IgD-negative memory B cell (primary cell): ENCODE measurements at regions not wholly inside any gene's neighbourhood (a gene's known extent, or its start where the extent isn't known, plus 50 kb on each side); places are given as distances from the start of the nearest gene placed in this dataset.
"Not testable (repeated sequence)": the region's sequence is repeated elsewhere in the genome, so short reads cannot be mapped to it uniquely, and the experiment has no call there.

Experiments
- H3K27ac Mint-ChIP-seq, 3 donors: one replicate each; pipeline ENCODE4 v1.8.0; 2020 to 2022; ENCODE audit warnings: mild to moderate bottlenecking in 3 of 3, mixed read lengths in 3 of 3, moderate library complexity in 1 of 3
- H3K27me3 Mint-ChIP-seq: one replicate; pipeline ENCODE4 v1.8.0; 2021; ENCODE audit warnings: mixed read lengths
- H3K36me3 Mint-ChIP-seq: one replicate; pipeline ENCODE4 v1.8.0; 2020; ENCODE audit warnings: mild to moderate bottlenecking, mixed read lengths
- H3K4me1 Mint-ChIP-seq, 3 donors: one replicate each; pipeline ENCODE4 v1.8.0; 2020 to 2022; ENCODE audit warnings: mixed read lengths in 3 of 3, mild to moderate bottlenecking in 1 of 3
- H3K4me3 Mint-ChIP-seq, 4 donors: one replicate each; pipeline ENCODE4 v1.8.0; 2020 to 2022; ENCODE audit warnings: mild to moderate bottlenecking in 4 of 4, mixed read lengths in 4 of 4, moderate library complexity in 3 of 4
- H3K9me3 Mint-ChIP-seq, 3 donors: one replicate each; pipeline ENCODE4 v1.8.0; 2020 to 2021; ENCODE audit warnings: mixed read lengths in 3 of 3, mild to moderate bottlenecking in 1 of 3

- Mint-ChIP-seq H3K9me3 (peaks cover 4 to 8% (median 5%) of the 10 kb centered on the region in 3 donors), H3K27me3 (no peaks in the 10 kb centered on the region), H3K36me3 (no peaks in the 10 kb centered on the region), H3K4me1 (no peaks in the 10 kb centered on the region), H3K4me3 (no peak overlapping the region), H3K27ac (no peak overlapping the region)
Observed at GRCh38 chr3:65128346-65128745, 440.5 kb upstream of the ADAMTS9 start.

DNA sequence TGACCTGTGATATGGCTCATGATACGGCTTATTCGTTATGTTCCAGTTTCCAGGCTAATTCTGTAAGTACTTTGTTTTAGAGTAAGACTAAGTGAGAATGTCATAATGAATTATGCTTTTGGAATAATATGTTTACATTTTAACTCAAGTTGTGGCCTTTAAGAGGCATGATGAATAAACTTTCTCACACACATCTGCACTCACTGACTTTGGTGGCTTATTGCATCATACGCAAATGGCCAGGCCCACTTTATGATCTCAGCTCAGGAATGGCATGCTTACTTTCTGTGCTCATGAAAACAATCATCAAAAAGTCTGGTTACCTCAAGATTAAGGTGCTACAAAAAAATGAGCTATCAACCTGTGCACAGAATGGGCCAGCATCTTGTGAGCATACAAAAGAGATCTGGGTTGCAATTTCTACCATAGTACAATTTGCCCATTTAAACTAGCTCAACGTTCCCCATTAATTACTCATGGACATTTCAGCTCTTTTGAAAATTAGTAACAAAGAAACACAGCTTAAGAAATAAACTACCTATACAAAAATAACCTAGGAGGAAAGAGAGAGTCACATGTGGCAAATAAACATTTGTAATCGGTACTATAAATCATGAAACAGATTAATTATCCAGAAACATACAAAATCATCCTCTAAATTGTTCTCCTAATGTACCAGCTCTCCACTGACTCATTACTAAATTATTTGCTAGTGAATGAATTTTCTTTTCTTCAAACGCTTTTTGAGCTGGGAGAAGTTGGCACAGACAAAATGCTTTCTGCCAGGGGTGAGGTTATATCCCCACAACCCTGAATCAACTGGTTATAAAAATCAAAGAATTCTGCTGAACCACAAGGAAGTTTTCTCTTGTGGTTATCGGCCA, 439.0 kb upstream of the ADAMTS9 start:
- peaks cover 4 to 10% (median 8%) of the 10 kb centered on the region in 3 donors for H3K9me3 Mint-ChIP-seq
- no peaks in the 10 kb centered on the region for H3K4me1 Mint-ChIP-seq
- no peaks in the 10 kb centered on the region for H3K36me3 Mint-ChIP-seq
- no peak overlapping the region for H3K4me3 Mint-ChIP-seq
- H3K27me3 Mint-ChIP-seq, result no peaks in the 10 kb centered on the region
- H3K27ac Mint-ChIP-seq, result no peak overlapping the region

DNA sequence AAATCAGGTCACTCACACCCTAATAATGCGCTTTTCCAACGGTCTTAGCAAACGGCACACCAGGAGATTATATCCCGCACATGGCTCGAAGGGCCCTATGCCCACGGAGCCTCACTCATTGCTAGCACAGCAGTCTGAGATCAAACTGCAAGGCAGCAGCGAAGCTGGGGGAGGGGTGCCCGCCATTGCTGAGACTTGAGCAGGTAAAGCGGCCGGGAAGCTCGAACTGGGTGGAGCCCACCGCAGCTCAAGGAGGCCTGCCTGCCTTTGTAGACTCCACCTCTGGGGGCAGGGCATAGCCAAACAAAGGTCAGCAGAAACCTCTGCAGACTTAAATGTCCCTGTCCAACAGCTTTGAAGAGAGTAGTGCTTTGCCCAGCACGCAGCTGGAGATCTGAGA, 432.4 kb upstream of the ADAMTS9 start:
- H3K36me3 Mint-ChIP-seq, H3K4me1 Mint-ChIP-seq, H3K27me3 Mint-ChIP-seq, H3K4me3 Mint-ChIP-seq, H3K27ac Mint-ChIP-seq: not testable (repeated sequence)
- peaks cover 0 to 15% (median 10%) of the 10 kb centered on the region in 3 donors for H3K9me3 Mint-ChIP-seq

DNA sequence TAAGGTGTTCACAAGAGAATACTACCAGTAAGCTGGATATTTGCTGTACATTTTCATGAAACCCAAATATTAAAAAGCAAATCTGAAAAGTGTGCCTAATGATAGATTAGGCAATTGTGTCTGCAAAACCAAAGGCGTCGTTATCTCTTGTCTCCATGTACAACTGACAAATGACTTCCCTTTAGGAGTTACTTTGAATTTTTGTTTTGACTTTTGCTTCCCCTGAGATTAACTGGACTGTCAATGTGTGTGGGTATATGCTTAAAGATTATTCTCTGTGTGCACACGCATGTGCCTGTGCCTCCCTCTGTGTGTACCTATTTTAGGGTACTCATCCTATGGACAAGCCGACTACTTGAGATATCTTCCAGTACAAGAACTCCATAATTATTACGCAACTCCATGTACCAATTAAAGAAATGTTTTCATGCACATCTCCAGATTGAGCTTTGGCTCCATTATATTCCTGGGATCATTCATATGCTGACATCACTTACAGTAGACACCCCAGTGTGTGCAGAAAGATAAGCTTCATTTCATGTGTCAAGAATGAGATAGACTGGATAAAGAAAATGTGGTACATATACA, 431.2 kb upstream of the ADAMTS9 start:
- no peaks in the 10 kb centered on the region for H3K27me3 Mint-ChIP-seq
- H3K36me3 Mint-ChIP-seq, result peaks cover 2% of the 10 kb centered on the region
- peaks cover 3 to 16% (median 10%) of the 10 kb centered on the region in 3 donors for H3K9me3 Mint-ChIP-seq
- no peak overlapping the region for H3K4me3 Mint-ChIP-seq
- no peak overlapping the region for H3K27ac Mint-ChIP-seq
- no peaks in the 10 kb centered on the region for H3K4me1 Mint-ChIP-seq

DNA sequence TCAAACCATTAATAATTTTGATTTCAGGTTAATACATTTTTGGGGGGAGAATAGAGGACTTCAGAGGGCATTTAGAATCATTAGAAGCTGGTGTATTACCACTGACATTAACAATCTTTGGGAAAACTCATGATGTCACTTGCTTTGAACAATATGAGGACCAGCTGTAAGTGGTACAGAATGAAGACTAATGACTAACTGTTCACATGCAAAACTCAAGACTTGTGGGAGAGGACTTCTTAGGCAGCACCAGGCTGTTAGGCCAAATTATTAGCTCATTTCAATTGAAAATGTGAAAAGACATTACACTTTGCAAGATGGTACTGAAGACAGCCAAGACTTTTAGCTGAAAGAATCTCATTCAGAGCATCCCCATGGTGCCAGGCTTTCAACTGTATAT, 426.2 kb upstream of the ADAMTS9 start:
- Mint-ChIP-seq H3K27ac (no peak overlapping the region), H3K9me3 (peaks cover 6 to 14% (median 8%) of the 10 kb centered on the region in 3 donors), H3K4me1 (no peaks in the 10 kb centered on the region), H3K4me3 (no peak overlapping the region), H3K27me3 (no peaks in the 10 kb centered on the region), H3K36me3 (peaks cover 2% of the 10 kb centered on the region)

DNA sequence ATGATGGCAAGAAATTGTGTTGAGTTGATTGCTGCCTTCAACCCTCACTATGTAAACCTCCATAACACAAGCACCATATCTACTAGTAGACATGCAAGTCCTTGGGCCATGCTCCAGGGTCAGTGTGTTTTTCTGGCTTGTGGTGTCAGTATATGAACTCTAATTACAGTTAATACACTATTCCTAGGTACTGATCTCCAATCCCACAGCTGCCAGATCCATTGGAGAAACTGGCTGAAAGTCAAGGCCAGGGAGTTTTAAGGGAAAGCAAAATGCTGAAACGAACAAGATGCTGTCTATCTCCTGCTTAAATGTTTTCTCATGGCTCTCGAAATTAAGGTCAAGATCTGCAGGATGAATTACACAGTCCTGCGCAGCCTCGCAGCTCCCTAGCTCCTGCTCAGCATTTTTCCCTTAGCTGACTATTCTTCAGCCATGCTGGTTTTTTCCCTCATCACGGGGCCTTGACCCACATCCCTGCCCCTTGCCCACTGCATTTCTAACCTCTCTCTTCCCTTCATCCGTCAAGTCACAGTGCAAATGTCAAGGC, 425.0 kb upstream of the ADAMTS9 start:
- Mint-ChIP-seq H3K9me3 (peaks cover 4 to 13% (median 11%) of the 10 kb centered on the region in 3 donors), H3K27me3 (no peaks in the 10 kb centered on the region), H3K36me3 (peaks cover 2% of the 10 kb centered on the region), H3K27ac (no peak overlapping the region), H3K4me1 (no peaks in the 10 kb centered on the region), H3K4me3 (no peak overlapping the region)

- Mint-ChIP-seq H3K4me1 (no peaks in the 10 kb centered on the region), H3K36me3 (peaks cover 2% of the 10 kb centered on the region), H3K27ac (no peak overlapping the region), H3K27me3 (no peaks in the 10 kb centered on the region), H3K9me3 (peaks cover 2 to 16% (median 8%) of the 10 kb centered on the region in 3 donors), H3K4me3 (no peak overlapping the region)
Observed at GRCh38 chr3:65110661-65111060, 422.9 kb upstream of the ADAMTS9 start.

- Mint-ChIP-seq H3K27ac (no peak overlapping the region), H3K36me3 (no peaks in the 10 kb centered on the region), H3K27me3 (no peaks in the 10 kb centered on the region), H3K4me1 (no peaks in the 10 kb centered on the region), H3K9me3 (peaks cover 2 to 15% (median 6%) of the 10 kb centered on the region in 3 donors), H3K4me3 (no peak overlapping the region)
Observed at GRCh38 chr3:65109966-65110500, 422.2 kb upstream of the ADAMTS9 start.

- H3K36me3 Mint-ChIP-seq, result no peaks in the 10 kb centered on the region
- H3K27ac Mint-ChIP-seq, result no peak overlapping the region
- H3K9me3 Mint-ChIP-seq, result peaks cover 2 to 14% (median 3%) of the 10 kb centered on the region in 3 donors
- no peak overlapping the region for H3K4me3 Mint-ChIP-seq
- H3K4me1 Mint-ChIP-seq, result no peaks in the 10 kb centered on the region
- H3K27me3 Mint-ChIP-seq, result no peaks in the 10 kb centered on the region
Observed at GRCh38 chr3:65107174-65107573, 419.4 kb upstream of the ADAMTS9 start.

DNA sequence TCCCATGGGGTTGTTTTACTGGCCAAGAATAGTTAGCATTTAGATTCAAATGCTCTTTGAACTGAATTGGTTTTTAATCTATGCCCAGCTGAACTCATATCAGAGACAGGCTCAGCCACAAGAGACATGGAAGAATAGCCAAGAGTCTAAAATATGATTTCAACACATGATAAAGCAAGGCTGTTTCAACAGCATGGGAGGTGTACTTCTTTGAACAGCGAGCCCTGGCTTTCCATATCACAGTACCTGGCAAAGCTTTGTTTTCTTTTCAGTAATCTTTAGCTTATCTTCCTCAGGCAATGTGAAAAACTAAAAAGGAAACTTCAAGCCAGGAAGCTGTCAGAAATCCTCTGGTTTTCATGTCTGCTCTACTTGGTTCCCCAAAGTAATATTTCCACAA, 413.6 kb upstream of the ADAMTS9 start:
- Mint-ChIP-seq H3K27ac (no peak overlapping the region), H3K9me3 (peaks cover 4 to 11% (median 5%) of the 10 kb centered on the region in 3 donors), H3K4me3 (no peak overlapping the region), H3K36me3 (peaks cover 2% of the 10 kb centered on the region), H3K4me1 (no peaks in the 10 kb centered on the region), H3K27me3 (no peaks in the 10 kb centered on the region)

DNA sequence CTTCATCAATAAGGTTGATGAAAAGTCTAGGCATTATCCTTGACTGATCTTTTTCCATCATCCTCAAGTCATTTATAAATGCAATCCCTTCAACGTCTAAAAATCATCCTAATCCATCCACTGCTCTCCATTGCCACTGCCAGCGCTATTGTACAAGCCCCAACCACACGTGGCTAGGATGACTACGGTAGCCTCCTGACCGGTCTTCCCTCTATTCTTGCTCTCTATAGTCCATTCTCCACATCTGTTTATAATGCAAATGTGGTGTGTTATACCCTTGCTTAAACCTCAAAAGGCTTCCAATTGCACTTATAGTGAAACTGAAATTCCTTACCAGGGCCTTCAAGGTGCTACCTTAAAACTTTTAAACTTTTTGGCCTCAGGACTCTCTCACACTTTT, 410.6 kb upstream of the ADAMTS9 start:
- no peak overlapping the region for H3K27ac Mint-ChIP-seq
- no peaks in the 10 kb centered on the region for H3K4me1 Mint-ChIP-seq
- no peak overlapping the region for H3K4me3 Mint-ChIP-seq
- no peaks in the 10 kb centered on the region for H3K27me3 Mint-ChIP-seq
- peaks cover 3 to 11% (median 9%) of the 10 kb centered on the region in 3 donors for H3K9me3 Mint-ChIP-seq
- H3K36me3 Mint-ChIP-seq, result peaks cover 2% of the 10 kb centered on the region

DNA sequence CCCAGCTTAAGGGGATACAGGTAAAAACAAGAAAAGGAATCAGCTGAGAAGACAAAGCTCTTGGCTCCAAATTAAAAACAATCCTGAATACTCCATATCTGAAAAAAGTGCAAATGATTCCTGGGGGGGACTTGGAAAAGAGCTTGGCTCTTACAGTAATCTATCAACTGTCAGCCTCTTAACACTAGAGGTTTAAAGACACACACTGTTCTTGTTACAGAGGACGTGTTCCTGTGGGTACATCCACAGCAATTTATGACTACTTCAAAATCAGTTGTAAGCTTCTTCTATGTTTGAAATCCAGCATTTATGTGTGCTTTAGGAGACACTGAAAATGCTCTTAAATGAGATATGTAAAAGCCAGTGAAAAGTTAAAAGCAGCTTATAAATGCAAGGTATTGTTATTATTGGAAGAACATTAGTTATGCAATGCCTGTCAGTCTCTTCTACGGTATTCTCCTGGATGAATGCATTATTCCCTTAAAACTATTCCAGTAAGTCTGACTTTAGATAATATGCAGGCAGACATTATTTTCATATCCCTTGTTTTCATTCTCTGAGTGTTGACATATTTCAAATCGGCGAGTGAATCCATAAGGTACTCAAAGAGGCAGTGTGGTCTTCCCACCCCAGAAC, 408.4 kb upstream of the ADAMTS9 start:
- H3K4me3 Mint-ChIP-seq, result no peak overlapping the region
- H3K9me3 Mint-ChIP-seq, result peaks cover 1 to 8% (median 7%) of the 10 kb centered on the region in 3 donors
- H3K36me3 Mint-ChIP-seq, result peaks cover 2% of the 10 kb centered on the region
- H3K27me3 Mint-ChIP-seq, result no peaks in the 10 kb centered on the region
- H3K27ac Mint-ChIP-seq, result no peak overlapping the region
- H3K4me1 Mint-ChIP-seq, result no peaks in the 10 kb centered on the region

- H3K4me1 Mint-ChIP-seq, result no peaks in the 10 kb centered on the region
- no peak overlapping the region for H3K4me3 Mint-ChIP-seq
- no peaks in the 10 kb centered on the region for H3K27me3 Mint-ChIP-seq
- H3K36me3 Mint-ChIP-seq, result peaks cover 2% of the 10 kb centered on the region
- no peak overlapping the region for H3K27ac Mint-ChIP-seq
- H3K9me3 Mint-ChIP-seq, result peaks cover 0 to 8% (median 7%) of the 10 kb centered on the region in 3 donors
Observed at GRCh38 chr3:65094723-65095122, 406.9 kb upstream of the ADAMTS9 start.

GRCh38 chr3:65093641-65094040, 405.8 kb upstream of the ADAMTS9 start:
- Mint-ChIP-seq H3K4me1 (no peaks in the 10 kb centered on the region), H3K27ac (no peak overlapping the region), H3K27me3 (no peaks in the 10 kb centered on the region), H3K4me3 (no peak overlapping the region), H3K36me3 (peaks cover 2% of the 10 kb centered on the region), H3K9me3 (peaks cover 0 to 8% (median 2%) of the 10 kb centered on the region in 3 donors)

- Mint-ChIP-seq H3K36me3 (no peaks in the 10 kb centered on the region), H3K9me3 (peaks cover 0 to 8% (median 0%) of the 10 kb centered on the region in 3 donors), H3K4me1 (no peaks in the 10 kb centered on the region), H3K27me3 (no peaks in the 10 kb centered on the region), H3K27ac (no peak overlapping the region), H3K4me3 (no peak overlapping the region)
Observed at GRCh38 chr3:65091565-65091964, 403.8 kb upstream of the ADAMTS9 start.
